Psoas muscle (tissue), 7 donors: ENCODE measurements at regions not wholly inside any gene's neighbourhood (a gene's known extent, or its start where the extent isn't known, plus 50 kb on each side); places are given as distances from the start of the nearest gene placed in this dataset.

Source experiments
- ATAC-seq, 4 donors: fragments of 200-7000 bp; cut with Tn5 transposase; one replicate each; pipeline ENCODE4 v1.9.1; 2020; ENCODE audit warnings: moderate library complexity in 3 of 4, mild to moderate bottlenecking in 2 of 4
- DNase-seq, 2 donors: peaks; one replicate each; pipeline ENCODE4 v3.0.0-alpha.2; 2020
- H3K27ac ChIP-seq: fragments of 200-600 bp; one replicate; pipeline ENCODE4 v1.8.0; 2022
- H3K27me3 ChIP-seq, 3 donors: fragments of 200-600 bp in 1 of 3; one replicate each; pipeline versions ENCODE4 v1.6.1 to v1.8.0; 2013 to 2022; ENCODE audit warnings: low read length in 2 of 3, mild to moderate bottlenecking in 2 of 3, moderate library complexity in 1 of 3; ENCODE audit not compliant: insufficient read depth in 3 of 3
- H3K36me3 ChIP-seq, 2 donors: fragments of 200-600 bp in 1 of 2; one replicate each; pipeline versions ENCODE4 v1.6.1 to v1.8.0; 2013 to 2022; ENCODE audit warnings: low read depth in 1 of 2, mild to moderate bottlenecking in 1 of 2, moderate library complexity in 1 of 2; ENCODE audit not compliant: insufficient read depth in 1 of 2
- H3K4me1 ChIP-seq: fragments of 200-600 bp; one replicate; pipeline ENCODE4 v1.8.0; 2022
- H3K4me3 ChIP-seq: fragments of 200-600 bp; one replicate; pipeline ENCODE4 v1.8.0; 2022; ENCODE audit warnings: mild to moderate bottlenecking
- H3K9me3 ChIP-seq: fragments of 200-600 bp; one replicate; pipeline ENCODE4 v1.8.0; 2022
- CTCF ChIP-seq: fragments of 200-600 bp; IDR thresholded peaks from one replicate; pipeline ENCODE4 v1.8.0; 2022; ENCODE audit warnings: antibody characterized with exemption
- WGBS, 3 donors: extraction: QIAGEN DNeasy Blood & Tissue Kit; methylation state at CpG; one replicate each; pipeline versions ENCODE4 v1.1.6 to v1.1.7; 2013; 5-methylcytosine and 5-hydroxymethylcytosine counted together
- intact Hi-C, 2 donors: fragments of 100-400 bp; cut with DNase I; formaldehyde crosslinking; loops; one replicate each; pipeline versions ENCODE4 v1.11.0 to v1.14.2; 2022
- donor health status: healthy with polysubstance abuse.
- donor health status: DM: no; HTN: no; CAD: no; lungs with moderate emphysema.
- donor health status: Bipolar disorder and iron deficiency.
- donor health status: healthy.
- donor health status: DM: yes; HTN: yes; CAD: no.
- donor health status: DM: no; HTN: no; CAD: no.
- donor health status: DM: yes; HTN: yes; CAD: no.

GRCh38 chr16:60882816-60883215 is 1153.4 kb downstream of the CDH8 start:
- H3K36me3 ChIP-seq, result no peaks in the 10 kb centered on the region
- no peaks in the 10 kb centered on the region for H3K4me1 ChIP-seq
- ATAC-seq (no peak), DNase-seq (no peak)
- no peak overlapping the region for H3K4me3 ChIP-seq
- 31 to 40% (median 35%) methylated on average over 2 of the region's 2 CpGs for WGBS, 3 donors
- intact Hi-C loops, result no loop called here
- no peak for TF ChIP-seq CTCF
- no peaks in the 10 kb centered on the region for H3K27me3 ChIP-seq
- no peaks in the 10 kb centered on the region for H3K9me3 ChIP-seq
- H3K27ac ChIP-seq, result no peak overlapping the region

DNA sequence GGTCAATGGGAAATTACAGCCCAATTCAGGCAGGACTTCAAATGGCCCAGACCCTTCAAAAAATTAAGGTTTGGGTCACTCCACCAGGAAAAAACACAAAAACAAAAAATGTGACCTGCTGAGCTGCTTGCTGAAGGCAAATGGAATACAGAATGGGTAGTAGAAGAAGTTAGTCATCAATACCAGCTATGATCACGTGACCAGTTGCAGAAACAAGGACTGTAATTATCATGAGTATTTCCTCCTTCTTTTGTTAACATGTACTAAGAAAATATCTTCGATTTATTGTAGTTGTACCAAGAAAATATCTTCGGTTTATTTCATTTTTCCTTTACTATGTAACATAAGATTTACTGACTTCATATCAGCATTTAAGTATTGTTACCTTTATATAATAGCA is 1183.6 kb downstream of the CDH8 start:
- Histone ChIP-seq H3K9me3 (no peaks in the 10 kb centered on the region), H3K4me1 (no peaks in the 10 kb centered on the region), H3K4me3 (no peak overlapping the region), H3K36me3 (no peaks in the 10 kb centered on the region), H3K27ac (no peak overlapping the region), H3K27me3 (no peaks in the 10 kb centered on the region)
- ATAC-seq (no peak), DNase-seq (no peak)
- intact Hi-C loops, result no loop called here
- TF ChIP-seq CTCF, result no peak
- 68 to 74% (median 73%) methylated on average over 3 of the region's 3 CpGs for WGBS, 3 donors

- no peak for TF ChIP-seq CTCF
- no peaks in the 10 kb centered on the region for H3K4me1 ChIP-seq
- 88 to 92% (median 90%) methylated on average over 2 of the region's 2 CpGs for WGBS, 3 donors
Measured at GRCh38 chr16:60821661-60822060, 1214.6 kb downstream of the CDH8 start.

DNA sequence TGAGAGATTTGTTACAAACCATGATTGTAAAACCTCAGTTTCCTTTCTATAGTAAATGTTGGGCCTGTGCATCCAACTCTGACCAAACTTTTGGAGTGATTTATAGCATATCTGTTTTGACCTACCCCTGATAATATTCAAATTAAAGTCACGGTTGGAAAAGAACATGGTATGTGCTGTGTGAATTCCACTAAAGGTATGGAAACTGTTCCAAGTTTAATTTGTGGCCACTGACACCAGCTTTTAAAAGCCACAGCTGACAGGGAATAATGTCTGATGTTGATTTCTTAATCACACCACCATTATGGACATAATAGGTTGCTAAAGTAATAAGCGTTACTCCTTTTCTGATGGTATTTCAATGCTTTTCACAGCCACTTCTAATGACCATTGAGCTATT is 1215.9 kb downstream of the CDH8 start:
- H3K4me3 ChIP-seq, result no peak overlapping the region
- DNase-seq, result no peak
- TF ChIP-seq CTCF, result no peak
- no peaks in the 10 kb centered on the region for H3K27me3 ChIP-seq
- H3K27ac ChIP-seq, result no peak overlapping the region
- H3K4me1 ChIP-seq, result no peaks in the 10 kb centered on the region
- no peaks in the 10 kb centered on the region for H3K36me3 ChIP-seq
- 74 to 80% (median 77%) methylated on average over 2 of the region's 2 CpGs for WGBS, 3 donors
- no peak for ATAC-seq
- no peaks in the 10 kb centered on the region for H3K9me3 ChIP-seq
- intact Hi-C loops, result no loop called here

More at GRCh38 chr16:60821661-60822060, 1214.6 kb downstream of the CDH8 start:
- H3K27ac ChIP-seq, result no peak overlapping the region
- ATAC-seq (no peak), DNase-seq (no peak)
- no peaks in the 10 kb centered on the region for H3K9me3 ChIP-seq
- H3K27me3 ChIP-seq, result no peaks in the 10 kb centered on the region
- H3K4me3 ChIP-seq, result no peak overlapping the region
- intact Hi-C loops, result no loop called here
- no peaks in the 10 kb centered on the region for H3K36me3 ChIP-seq

GRCh38 chr16:60818465-60818864 is 1217.8 kb downstream of the CDH8 start:
- intact Hi-C loops, result no loop called here

More at GRCh38 chr16:60818465-60818864, 1217.8 kb downstream of the CDH8 start:
- H3K27ac ChIP-seq, result no peak overlapping the region
- no peaks in the 10 kb centered on the region for H3K36me3 ChIP-seq
- DNase-seq, result no peak
- H3K4me1 ChIP-seq, result no peaks in the 10 kb centered on the region
- TF ChIP-seq CTCF, result no peak
- H3K27me3 ChIP-seq, result no peaks in the 10 kb centered on the region
- no peaks in the 10 kb centered on the region for H3K9me3 ChIP-seq
- 60 to 74% (median 71%) methylated on average over 1 of the region's 1 CpG for WGBS, 3 donors
- H3K4me3 ChIP-seq, result no peak overlapping the region
- ATAC-seq, result no peak
